ENCODE measurements at regions not wholly inside any gene's neighbourhood (a gene's known extent, or its start where the extent isn't known, plus 50 kb on each side); places are given as distances from the start of the nearest gene placed in this dataset.

- POLR2A ChIA-PET (ENCODE audit: unreplicated experiment), result no interaction called here
- Histone ChIP-seq H3K9ac (ENCODE audit: low read length) (no peak overlapping the region), H3K79me2 (ENCODE audit: low read length) (no peaks in the 10 kb centered on the region), H3K27me3 (ENCODE audit: low read length) (no peaks in the 10 kb centered on the region), H3K27ac (ENCODE audit: low read length) (no peak overlapping the region), H3K9me2 (replicated peaks; ENCODE audit: low read length) (no peaks in the 10 kb centered on the region), H3K4me1 (ENCODE audit: insufficient read depth, low read length) (no peaks in the 10 kb centered on the region), H3F3A (ENCODE audit: low read length, unreplicated experiment) (no peaks in the 10 kb centered on the region), H4K20me1 (ENCODE audit: low read length) (no peaks in the 10 kb centered on the region), H2AFZ (ENCODE audit: low read length) (no peak overlapping the region), H3K36me3 (ENCODE audit: low read depth, low read length) (no peaks in the 10 kb centered on the region), H3K4me2 (ENCODE audit: low read length) (no peak overlapping the region), H3K9me3 (ENCODE audit: low read length) (no peaks in the 10 kb centered on the region), H3K4me3 (ENCODE audit: low read length) (no peak overlapping the region)
- CTCF ChIA-PET, result no interaction called here
- DNase-seq, result no peak
- TF ChIP-seq EZH2 (IDR thresholded peaks at IDR 0.05; ENCODE audit: low read length, unreplicated experiment) (no peak), CTCF (conservative IDR thresholded peaks at IDR 0.05; ENCODE audit: low read depth, low read length) (no peak), EZH2phosphoT487 (IDR thresholded peaks at IDR 0.05; ENCODE audit: borderline replicate concordance, low read length) (no peak)
- intact Hi-C loops (cut with micrococcal nuclease), result no loop called here
- ATAC-seq, result no peak
- no TSS peak for BruUV-seq (replicated peaks)
Measured at GRCh38 chr7:136652635-136653370, 215.6 kb upstream of the CHRM2 start.

- H3K9me2 ChIP-seq (replicated peaks; ENCODE audit: low read length), result no peaks in the 10 kb centered on the region
- TF ChIP-seq EZH2phosphoT487 (IDR thresholded peaks at IDR 0.05; ENCODE audit: borderline replicate concordance, low read length) (no peak), CTCF (conservative IDR thresholded peaks at IDR 0.05; ENCODE audit: low read depth, low read length) (no peak), EZH2 (IDR thresholded peaks at IDR 0.05; ENCODE audit: low read length, unreplicated experiment) (no peak)
- intact Hi-C loops (cut with micrococcal nuclease), result no loop called here
- H3K9me3 ChIP-seq (ENCODE audit: low read length), result no peaks in the 10 kb centered on the region
- no peaks in the 10 kb centered on the region for H4K20me1 ChIP-seq (ENCODE audit: low read length)
- H3K27ac ChIP-seq (ENCODE audit: low read length), result no peak overlapping the region
- ChIA-PET CTCF (no interaction called here), POLR2A (ENCODE audit: unreplicated experiment) (no interaction called here)
- H3K4me3 ChIP-seq (ENCODE audit: low read length), result no peak overlapping the region
- H3K36me3 ChIP-seq (ENCODE audit: low read depth, low read length), result no peaks in the 10 kb centered on the region
- DNase-seq, result no peak
- no peak overlapping the region for H2AFZ ChIP-seq (ENCODE audit: low read length)
- no peaks in the 10 kb centered on the region for H3K4me1 ChIP-seq (ENCODE audit: insufficient read depth, low read length)
- no peak overlapping the region for H3K4me2 ChIP-seq (ENCODE audit: low read length)
- no peaks in the 10 kb centered on the region for H3K79me2 ChIP-seq (ENCODE audit: low read length)
- ATAC-seq, result no peak
- no TSS peak for BruUV-seq (replicated peaks)
- no peak overlapping the region for H3K9ac ChIP-seq (ENCODE audit: low read length)
- no peaks in the 10 kb centered on the region for H3F3A ChIP-seq (ENCODE audit: low read length, unreplicated experiment)
- H3K27me3 ChIP-seq (ENCODE audit: low read length), result no peaks in the 10 kb centered on the region; the same call in 1 of the 2 replicates
Measured at GRCh38 chr7:136640977-136641376, 227.5 kb upstream of the CHRM2 start.

- no peaks in the 10 kb centered on the region for H3K4me1 ChIP-seq (ENCODE audit: insufficient read depth, low read length)
- intact Hi-C loops (cut with micrococcal nuclease), result no loop called here
- H3K79me2 ChIP-seq (ENCODE audit: low read length), result no peaks in the 10 kb centered on the region
- no peak overlapping the region for H3K9ac ChIP-seq (ENCODE audit: low read length)
- POLR2A ChIA-PET (ENCODE audit: unreplicated experiment), result no interaction called here
- CTCF ChIA-PET, result no interaction called here
- no peaks in the 10 kb centered on the region for H3K9me2 ChIP-seq (replicated peaks; ENCODE audit: low read length)
- TF ChIP-seq EZH2phosphoT487 (IDR thresholded peaks at IDR 0.05; ENCODE audit: borderline replicate concordance, low read length) (no peak), CTCF (conservative IDR thresholded peaks at IDR 0.05; ENCODE audit: low read depth, low read length) (no peak)
- H2AFZ ChIP-seq (ENCODE audit: low read length), result no peak overlapping the region
- H3K4me2 ChIP-seq (ENCODE audit: low read length), result no peak overlapping the region
- no peaks in the 10 kb centered on the region for H3K9me3 ChIP-seq (ENCODE audit: low read length)
- H3F3A ChIP-seq (ENCODE audit: low read length, unreplicated experiment), result no peaks in the 10 kb centered on the region
- DNase-seq, result no peak
- H3K4me3 ChIP-seq (ENCODE audit: low read length), result no peak overlapping the region
- BruUV-seq (replicated peaks), result no TSS peak
- H4K20me1 ChIP-seq (ENCODE audit: low read length), result no peaks in the 10 kb centered on the region
- no peaks in the 10 kb centered on the region for H3K27me3 ChIP-seq (ENCODE audit: low read length)
- H3K36me3 ChIP-seq (ENCODE audit: low read depth, low read length), result no peaks in the 10 kb centered on the region
- ATAC-seq, result no peak
- H3K27ac ChIP-seq (ENCODE audit: low read length), result no peak overlapping the region
Measured at GRCh38 chr7:136637813-136638212, 230.6 kb upstream of the CHRM2 start.
